NCI-H2196 treated with DMSO at 0.1 percent for 48 hours (cell line): ENCODE measurements at regions not wholly inside any gene's neighbourhood (a gene's known extent, or its start where the extent isn't known, plus 50 kb on each side); places are given as distances from the start of the nearest gene placed in this dataset.
"Not testable (repeated sequence)": the region's sequence is repeated elsewhere in the genome, so short reads cannot be mapped to it uniquely, and the experiment has no call there.

Experiments
- DNase-seq: peaks from one replicate; lab custom pipeline; 2025; ENCODE audit not compliant: unreplicated experiment; lab: John Stamatoyannopoulos, UW

DNA sequence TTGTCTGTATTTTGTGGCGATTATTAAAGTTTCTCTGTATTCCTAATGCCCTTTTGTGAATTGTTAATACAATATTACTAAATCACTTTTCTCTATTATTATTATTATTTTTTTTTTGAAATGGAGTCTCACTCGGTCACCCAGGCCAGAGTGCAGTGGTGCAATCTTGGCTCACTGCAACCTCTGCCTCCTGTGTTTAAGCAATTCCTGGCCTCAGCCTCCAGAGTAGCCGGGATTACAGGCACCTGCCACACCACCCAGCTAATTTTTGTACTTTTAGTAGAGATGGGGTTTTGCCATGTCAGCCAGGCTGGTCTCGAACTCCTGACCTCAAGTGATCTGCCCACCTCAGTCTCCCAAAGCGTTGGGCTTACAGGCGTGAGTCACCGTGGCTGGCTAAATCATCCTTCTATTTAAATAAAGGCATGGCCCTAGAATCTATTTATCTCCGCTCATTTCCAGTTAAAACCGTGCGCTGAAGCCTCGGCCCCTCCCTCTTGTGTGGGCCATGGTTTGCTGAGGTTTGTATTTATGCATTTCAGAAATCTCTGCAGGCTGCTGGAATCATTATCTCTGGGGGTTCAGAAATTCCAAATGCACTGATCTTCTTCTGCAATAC lies 1136.4 kb upstream of the TMEM132C start:
- no peak for DNase-seq

DNA sequence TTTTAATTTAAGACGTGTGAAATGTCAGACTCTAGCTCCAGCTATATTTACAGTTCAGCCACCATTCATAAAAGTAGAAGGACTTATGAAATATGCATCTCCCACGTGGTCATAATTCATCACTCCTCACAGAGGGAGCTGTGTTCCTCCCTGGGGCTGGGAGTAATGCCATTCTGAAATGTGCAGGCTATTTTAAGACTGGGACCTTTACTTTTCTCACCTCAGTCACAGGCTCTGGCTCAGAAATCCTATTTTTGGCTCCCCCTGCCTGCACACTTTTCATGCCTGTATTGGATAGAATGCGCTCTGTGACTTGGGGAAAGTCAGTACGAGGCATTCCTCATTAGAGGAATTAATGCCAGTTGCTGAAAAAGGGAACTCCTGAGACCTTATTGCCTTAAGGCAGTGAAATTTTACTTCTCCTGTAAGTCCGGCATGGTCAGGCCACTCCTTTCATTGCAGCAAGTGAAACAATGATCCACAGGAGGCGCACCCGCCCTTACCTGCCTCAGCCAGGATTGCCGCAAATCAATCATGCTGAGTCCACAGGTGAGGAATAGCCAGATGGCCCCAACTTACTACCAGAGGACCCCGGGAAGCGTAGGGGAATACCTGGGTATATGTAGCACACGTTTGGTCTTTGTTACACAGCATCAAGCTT lies 1133.2 kb upstream of the TMEM132C start:
- no peak for DNase-seq

DNA sequence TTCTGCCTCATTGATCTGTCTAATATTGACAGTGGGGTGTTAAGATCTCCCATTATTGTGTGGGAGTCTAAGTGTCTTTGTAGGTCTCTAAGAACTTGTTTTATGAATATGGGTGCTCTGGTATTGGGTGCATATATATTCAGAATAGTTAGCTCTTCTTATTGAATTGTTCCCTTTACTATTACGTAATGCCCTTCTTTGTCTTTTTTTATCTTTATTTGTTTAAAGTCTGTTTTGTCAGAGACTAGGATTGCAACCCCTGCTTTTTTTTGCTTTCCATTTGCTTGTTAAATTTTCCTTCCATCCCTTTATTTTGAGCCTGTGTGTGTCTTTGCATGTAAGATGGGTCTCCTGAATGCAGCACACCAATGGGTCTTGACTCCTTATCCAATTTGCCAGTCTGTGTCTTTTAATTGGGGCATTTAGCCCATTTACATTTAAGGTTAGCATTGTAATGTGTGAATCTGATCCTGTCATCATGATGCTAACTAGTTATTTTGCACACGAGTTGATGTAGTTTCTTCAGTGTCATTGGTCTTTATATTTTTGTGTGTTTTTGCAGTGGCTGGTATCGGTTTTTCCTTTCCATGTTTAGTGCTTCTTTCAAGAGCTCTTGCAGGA lies 1126.0 kb upstream of the TMEM132C start:
- DNase-seq, result not testable (repeated sequence)

- no peak for DNase-seq
These were observed 1124.0 kb upstream of the TMEM132C start for GRCh38 chr12:127143020-127143419.

- no peak for DNase-seq
These were observed 1122.2 kb upstream of the TMEM132C start for GRCh38 chr12:127144770-127145169.

DNA sequence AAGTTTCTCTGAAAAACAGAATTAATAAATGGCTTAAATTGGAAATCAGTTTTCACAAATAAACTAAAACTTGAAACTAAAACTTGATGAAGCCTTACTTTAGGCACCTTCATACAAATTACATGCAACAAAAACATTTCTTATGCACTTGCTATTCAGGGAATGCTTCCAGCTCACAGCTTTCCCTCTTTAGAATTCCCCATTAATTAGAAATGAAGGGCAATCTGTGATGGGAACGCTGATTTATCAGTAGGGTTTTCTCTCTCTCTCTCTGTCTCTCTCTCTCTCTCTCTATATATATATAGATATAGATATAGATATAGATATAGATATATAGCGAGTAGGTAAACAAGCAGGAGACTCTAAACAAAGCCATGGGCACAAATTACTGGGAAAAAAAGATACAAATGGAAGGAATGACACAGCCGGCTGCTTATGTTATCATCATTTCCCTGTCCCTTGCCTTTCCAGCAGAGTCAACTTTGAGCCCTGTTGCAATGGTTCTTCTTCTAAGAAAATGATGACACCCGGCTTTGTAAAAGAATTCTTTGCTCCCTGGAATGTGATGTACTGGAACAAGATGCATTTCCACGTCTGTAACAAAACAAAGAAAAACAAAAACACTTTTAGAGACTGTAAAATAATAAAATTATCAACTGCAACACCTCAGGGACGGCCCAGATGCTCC lies 1121.6 kb upstream of the TMEM132C start:
- DNase-seq, result no peak

DNA sequence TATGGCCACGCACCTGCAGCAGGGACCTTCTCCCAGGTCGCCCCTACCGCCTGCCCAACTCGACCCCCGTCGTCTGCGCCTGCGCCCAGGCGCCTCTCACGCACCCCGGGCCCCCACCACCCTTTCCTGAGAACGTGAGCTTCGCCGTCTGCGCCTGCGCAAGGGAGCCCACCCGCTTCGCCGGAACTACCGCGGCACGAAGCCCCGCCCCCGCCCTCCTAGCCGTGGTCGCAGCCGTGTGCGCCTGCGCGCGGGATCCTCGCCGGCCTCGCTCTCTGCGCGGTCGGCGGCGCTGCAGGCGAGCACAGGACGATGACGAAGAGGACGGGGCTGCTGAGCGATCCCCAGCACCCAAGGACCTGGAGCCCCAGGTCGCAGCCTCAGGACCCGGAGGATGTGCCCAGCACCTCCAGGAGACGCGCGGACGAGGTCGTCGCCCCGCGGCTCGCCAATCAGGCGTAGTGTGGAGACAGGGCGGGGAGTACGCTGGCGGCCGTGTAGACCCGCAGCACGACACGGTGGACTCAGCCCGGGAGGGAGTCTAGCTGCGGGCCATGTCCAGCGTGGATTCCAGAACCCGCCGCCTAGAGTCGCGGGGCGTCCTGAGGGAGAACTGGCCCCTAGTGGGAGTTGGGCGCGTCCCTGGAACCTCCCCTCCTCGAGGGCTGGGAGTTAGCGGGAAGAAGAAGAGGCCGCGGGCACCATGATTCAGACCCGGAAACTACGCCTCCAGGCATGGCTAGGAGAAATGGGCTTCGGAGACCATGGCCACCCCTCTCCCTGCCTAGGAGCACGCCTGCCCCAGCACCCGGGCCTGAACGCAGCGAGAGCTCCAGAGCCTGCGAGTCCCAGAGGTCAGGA lies 1120.8 kb upstream of the TMEM132C start:
- DNase-seq, result no peak

GRCh38 chr12:127146991-127147718 lies 1119.8 kb upstream of the TMEM132C start:
- DNase-seq, result no peak

- DNase-seq, result no peak
These were observed 1119.2 kb upstream of the TMEM132C start for GRCh38 chr12:127147724-127148123.

GRCh38 chr12:127148318-127148717 lies 1118.7 kb upstream of the TMEM132C start:
- DNase-seq, result no peak

DNA sequence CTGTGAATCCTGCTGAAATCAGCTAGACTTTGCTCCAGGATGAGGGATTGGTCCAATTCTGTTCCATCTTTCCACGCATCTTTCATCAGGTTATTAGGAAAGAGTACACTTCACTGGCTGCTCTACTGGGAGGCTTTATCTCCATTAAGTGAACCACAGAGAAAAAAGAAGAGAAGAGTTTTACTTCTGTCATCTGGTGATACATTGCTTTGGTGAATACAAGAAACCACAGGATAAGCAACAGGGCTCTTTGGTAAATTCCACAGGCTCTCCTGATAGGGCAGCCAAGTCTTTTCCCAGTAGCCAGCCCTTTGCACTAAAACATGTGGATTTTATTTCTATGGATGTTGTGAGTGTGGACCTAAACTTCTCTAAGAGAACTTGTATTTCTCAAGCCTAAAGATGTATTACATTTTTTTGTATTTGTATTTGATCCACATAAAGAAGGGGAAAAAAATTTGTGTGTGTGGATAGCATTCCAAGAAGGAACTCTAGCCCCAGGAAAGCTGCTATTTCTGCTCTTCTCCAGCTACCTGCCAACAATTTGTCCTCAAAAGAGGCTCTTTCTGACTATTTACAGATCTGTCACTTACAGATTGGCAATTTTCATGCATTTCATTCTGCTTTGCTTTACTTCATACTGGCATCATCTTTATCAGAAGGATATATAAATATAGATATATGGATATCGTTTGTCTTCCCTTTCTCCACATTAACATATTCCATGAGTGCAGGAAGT lies 1117.6 kb upstream of the TMEM132C start:
- no peak for DNase-seq

DNA sequence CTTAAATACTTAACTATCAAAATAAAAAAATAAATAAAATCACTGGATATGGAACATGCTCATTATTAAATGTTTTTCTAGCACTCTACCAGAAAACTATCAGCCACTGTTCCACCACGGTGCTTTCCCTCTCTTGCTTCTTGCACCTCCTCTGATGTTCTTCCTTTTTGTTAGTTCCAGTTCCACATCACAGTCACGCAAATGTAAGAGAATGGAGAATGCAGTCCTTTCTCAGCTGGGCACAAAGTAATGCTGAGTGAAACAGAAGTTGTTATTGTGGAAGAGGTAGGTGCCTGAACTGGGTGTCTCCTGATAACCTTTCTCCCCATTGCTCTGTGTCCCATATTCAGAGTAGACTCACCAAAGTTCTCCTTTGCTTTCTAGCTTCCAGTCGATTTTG lies 1116.9 kb upstream of the TMEM132C start:
- DNase-seq, result no peak

DNA sequence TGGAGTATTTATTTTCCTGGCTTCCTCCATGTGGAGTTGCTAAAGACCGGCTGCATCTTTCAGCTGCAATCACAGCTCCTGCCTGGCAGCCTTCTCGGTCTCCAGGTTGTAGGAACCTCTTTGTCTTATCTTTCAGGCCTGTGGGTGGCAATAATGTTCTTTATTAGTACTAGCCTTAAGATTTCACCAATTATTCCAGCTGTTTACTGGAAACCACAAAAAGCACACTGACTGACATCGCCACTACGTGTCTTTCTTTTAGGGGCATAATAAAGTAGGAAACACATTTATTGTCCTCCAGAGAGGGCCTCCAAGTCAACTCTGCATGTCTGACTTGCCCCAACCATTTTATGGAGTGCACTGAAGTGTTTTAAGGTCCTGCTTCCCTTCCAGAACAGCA lies 1116.5 kb upstream of the TMEM132C start:
- no peak for DNase-seq

DNA sequence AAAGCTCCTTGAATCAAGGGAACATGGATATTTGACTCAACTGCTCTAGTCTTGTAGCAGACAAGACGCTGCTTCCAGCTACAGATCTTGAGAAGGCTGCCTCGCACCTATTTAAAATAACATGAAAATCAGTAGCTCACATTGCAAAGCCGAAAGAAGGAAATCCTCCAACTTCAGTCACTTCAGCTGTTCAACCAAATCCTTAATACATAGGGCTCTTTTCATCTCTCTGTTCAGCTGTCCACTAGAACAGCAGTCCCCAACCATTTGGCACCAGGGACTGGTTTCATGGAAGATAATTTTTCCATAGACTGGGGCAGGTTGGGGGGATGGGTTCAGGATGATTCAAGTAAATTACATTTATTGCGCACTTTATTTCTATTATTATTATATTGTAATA lies 1116.0 kb upstream of the TMEM132C start:
- no peak for DNase-seq

DNA sequence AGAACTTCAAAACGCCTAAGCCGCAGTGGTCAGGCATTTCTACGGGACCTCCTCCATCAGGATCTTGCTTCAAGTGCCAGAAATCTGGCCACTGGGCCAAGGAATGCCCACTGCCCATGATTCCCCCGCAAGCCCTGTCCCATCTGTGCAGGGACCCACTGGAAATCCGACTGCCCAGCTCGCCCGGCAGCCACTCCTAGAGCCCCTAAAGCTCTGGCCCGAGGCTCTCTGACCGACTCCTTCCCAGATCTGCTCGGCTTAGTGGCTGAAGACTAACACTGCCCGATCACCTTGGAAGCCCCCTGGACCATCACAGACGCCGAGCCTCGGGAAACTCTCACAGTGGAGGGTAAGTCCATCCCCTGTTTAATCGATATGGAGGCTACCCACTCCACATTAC lies 1113.0 kb upstream of the TMEM132C start:
- DNase-seq, result no peak

DNA sequence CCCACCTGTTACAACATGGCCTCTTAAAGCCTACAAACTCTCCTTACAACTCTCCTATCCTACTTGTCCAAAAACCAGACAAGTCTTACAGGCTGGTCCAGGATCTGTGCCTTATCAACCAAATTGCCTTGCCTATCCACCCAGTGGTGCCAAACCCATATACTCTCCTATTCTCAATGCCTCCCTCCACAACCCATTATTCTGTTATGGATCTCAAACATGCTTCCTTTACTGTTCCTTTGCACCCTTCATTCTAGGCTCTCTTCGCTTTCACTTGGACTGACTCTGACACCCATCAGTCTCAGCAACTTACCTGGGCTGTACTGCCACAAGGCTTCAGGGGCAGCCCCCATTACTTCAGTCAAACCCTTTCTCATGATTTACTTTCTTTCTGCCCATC lies 1112.1 kb upstream of the TMEM132C start:
- not testable (repeated sequence) for DNase-seq

- DNase-seq, result not testable (repeated sequence)
These were observed 1110.9 kb upstream of the TMEM132C start for GRCh38 chr12:127155935-127156619.

- not testable (repeated sequence) for DNase-seq
These were observed 1109.2 kb upstream of the TMEM132C start for GRCh38 chr12:127157501-127158366.
